GM12878 (cell line): ENCODE measurements at regions not wholly inside any gene's neighbourhood (a gene's known extent, or its start where the extent isn't known, plus 50 kb on each side); places are given as distances from the start of the nearest gene placed in this dataset.

Experiments
- ATAC-seq: fragments of 200-7000 bp; cut with Tn5 transposase; 3 replicates; pipeline ENCODE4 v1.9.1; 2020; ENCODE audit warnings: mild to moderate bottlenecking, moderate library complexity
- BruUV-seq: library from RNA; stranded (reverse); fragments of 400-500 nt; replicated peaks from 2 replicates; lab custom pipeline; 2021; lab: Mats Ljungman, UMichigan
- CTCF ChIA-PET: fragments of 300-600 bp; sonication (Branson Sonifier 250); formaldehyde crosslinking; extraction: SDS; loops from one replicate; lab custom pipeline; 2021; ENCODE audit warnings: inconsistent platforms; lab: Yijun Ruan, JAX
- POLR2A ChIA-PET: fragments of 350-600 bp; formaldehyde crosslinking; extraction: SDS; loops from one replicate; lab custom pipeline; 2021; ENCODE audit warnings: inconsistent platforms; lab: Charles Lee
- RAD21 ChIA-PET: fragments of 300-600 bp; sonication (Branson Sonifier 250); formaldehyde crosslinking; loops from one replicate; lab custom pipeline; 2023; ENCODE audit warnings: antibody characterized with exemption; ENCODE audit not compliant: unreplicated experiment; lab: Charles Lee
- SMC1A ChIA-PET: fragments of 300-600 bp; sonication (Branson Sonifier 250); formaldehyde crosslinking; loops from one replicate; lab custom pipeline; 2023; ENCODE audit not compliant: unreplicated experiment, uncharacterized antibody; lab: Charles Lee
- DNase-seq: peaks from one replicate; pipeline ENCODE4 v3.0.0-alpha.2; 2011; ENCODE audit warnings: low read depth, low spot score
- FAIRE-seq: peaks from 3 replicates; lab custom pipeline; 2011; peaks lifted over from hg19 to GRCh38; lab: Jason Lieb, UNC
- H2AFZ ChIP-seq: 2 replicates; pipeline ENCODE4 v1.6.0; 2011; ENCODE audit warnings: low read depth, low read length, control low read depth; ENCODE audit not compliant: control insufficient read depth
- H3K27ac ChIP-seq: 2 replicates; pipeline ENCODE4 v1.5.1; 2011; ENCODE audit warnings: control low read depth; ENCODE audit not compliant: control insufficient read depth, insufficient read depth
- H3K27me3 ChIP-seq, 2 experiments: replicated peaks in 1 of 2; 2 replicates each; pipeline versions ENCODE4 v1.6.0 to v1.6.1; 2011; ENCODE audit warnings: low read length in 1 of 2; ENCODE audit not compliant: control insufficient read depth in 2 of 2, insufficient read depth in 2 of 2
- H3K36me3 ChIP-seq, 2 experiments: 2 replicates each; pipeline ENCODE4 v1.5.1; 2011; ENCODE audit warnings: low read length in 1 of 2; ENCODE audit not compliant: control insufficient read depth in 2 of 2, insufficient read depth in 2 of 2
- H3K4me1 ChIP-seq: 2 replicates; pipeline ENCODE4 v1.6.1; 2011; ENCODE audit warnings: mild to moderate bottlenecking, low read length, moderate library complexity, mixed read lengths; ENCODE audit not compliant: control insufficient read depth, insufficient read depth
- H3K4me2 ChIP-seq: 2 replicates; pipeline ENCODE4 v1.6.0; 2011; ENCODE audit warnings: control low read depth; ENCODE audit not compliant: control insufficient read depth, insufficient read depth
- H3K4me3 ChIP-seq: fragments of 200-600 bp; sonication (generic); 2 replicates; pipeline ENCODE4 v1.5.1; 2016
- H3K79me2 ChIP-seq: 2 replicates; pipeline ENCODE4 v1.6.0; 2011; ENCODE audit warnings: low read length; ENCODE audit not compliant: control insufficient read depth, insufficient read depth
- H3K9ac ChIP-seq: 2 replicates; pipeline ENCODE4 v1.8.0; 2011; ENCODE audit warnings: low read length, control low read depth, mixed read lengths; ENCODE audit not compliant: control insufficient read depth, insufficient read depth
- H3K9me3 ChIP-seq: replicated peaks from 3 replicates; pipeline ENCODE4 v1.5.1; 2011; ENCODE audit warnings: mild to moderate bottlenecking, low read length; ENCODE audit not compliant: control insufficient read depth, insufficient read depth
- H4K20me1 ChIP-seq: 2 replicates; pipeline ENCODE4 v1.6.0; 2011; ENCODE audit not compliant: control insufficient read depth, insufficient read depth
- LARP7 ChIP-seq: fragments of 450-650 bp; IDR thresholded peaks from 2 replicates; pipeline ENCODE4 v1.6.1; 2017; ENCODE audit warnings: mild to moderate bottlenecking
- NR2F1 ChIP-seq: fragments of 450-650 bp; conservative IDR thresholded peaks from 2 replicates; pipeline ENCODE4 v1.6.1; 2017; ENCODE audit warnings: mild to moderate bottlenecking
- PRDM15 ChIP-seq: fragments of 450-650 bp; formaldehyde crosslinking; IDR thresholded peaks from 2 replicates; pipeline ENCODE4 v1.4.0; 2020; ENCODE audit warnings: mild to moderate bottlenecking, moderate library complexity
- ZSCAN29 ChIP-seq: fragments of 450-650 bp; IDR thresholded peaks from 2 replicates; pipeline ENCODE4 v1.6.1; 2017; ENCODE audit warnings: mild to moderate bottlenecking, moderate library complexity
- WGBS: methylation state at CpG from one replicate; pipeline ENCODE4 v1.1.6; 2016; ENCODE audit warnings: low lambda C conversion rate; ENCODE audit not compliant: insufficient replicate concordance, insufficient coverage; ENCODE audit errors: missing lambda C conversion rate; 5-methylcytosine and 5-hydroxymethylcytosine counted together
- in situ Hi-C: fragments of 300-500 bp; cut with MboI; formaldehyde crosslinking; loops from 9 replicates; pipeline ENCODE4 v1.14.3; 2018; ENCODE audit warnings: mixed read lengths
- intact Hi-C: fragments of 100-400 bp; cut with micrococcal nuclease; formaldehyde crosslinking; loops from one replicate; pipeline ENCODE4 v1.14.2; 2022; ENCODE audit not compliant: unreplicated experiment

- no peak for DNase-seq
- no TSS peak for BruUV-seq
- no peak overlapping the region for H2AFZ ChIP-seq
- H3K4me3 ChIP-seq, result no peak overlapping the region
- H3K27me3 ChIP-seq, result no peaks in the 10 kb centered on the region; a peak in 1 of 4 replicates
- no peak for TF ChIP-seq LARP7
- no peak for TF ChIP-seq PRDM15 (CRISPR knock-in tag)
- TF ChIP-seq ZSCAN29, result no peak
- no peak for TF ChIP-seq NR2F1
- H3K36me3 ChIP-seq, result no peaks in the 10 kb centered on the region
- H3K79me2 ChIP-seq, result no peaks in the 10 kb centered on the region
- H3K9ac ChIP-seq, result no peak overlapping the region
- H4K20me1 ChIP-seq, result no peaks in the 10 kb centered on the region
- SMC1A ChIA-PET, result no interaction called here
- no peak for FAIRE-seq
- WGBS, result 43% methylated on average over 4 of the region's 4 CpGs
- in situ Hi-C loops, result no loop called here
- intact Hi-C loops, result no loop called here
- no peaks in the 10 kb centered on the region for H3K4me1 ChIP-seq
- RAD21 ChIA-PET, result no interaction called here
- no peak for ATAC-seq
- CTCF ChIA-PET, result no interaction called here
- POLR2A ChIA-PET, result no interaction called here
- H3K9me3 ChIP-seq, result no peaks in the 10 kb centered on the region
- no peak overlapping the region for H3K4me2 ChIP-seq
- H3K27ac ChIP-seq, result no peak overlapping the region
Observed at GRCh38 chr3:124409650-124410275, 320.5 kb upstream of the UMPS start.
